GM21423 (cell line): ENCODE measurements at regions not wholly inside any gene's neighbourhood (a gene's known extent, or its start where the extent isn't known, plus 50 kb on each side); places are given as distances from the start of the nearest gene placed in this dataset.

Experiments used
- ATAC-seq: cut with Tn5 transposase; IDR thresholded peaks from one replicate; pipeline ENCODE4 v1.9.1; 2021; ENCODE audit warnings: mild to moderate bottlenecking, moderate library complexity; ENCODE audit not compliant: unreplicated experiment

GRCh38 chr5:171600741-171601265, 181.4 kb downstream of the FGF18 start:
- ATAC-seq, result no peak

GRCh38 chr5:171601266-171601881, 181.9 kb downstream of the FGF18 start:
- no peak for ATAC-seq

- no peak for ATAC-seq
Observed at GRCh38 chr5:171603591-171603990, 182.0 kb upstream of the SMIM23 start.

GRCh38 chr5:171604195-171604594, 181.4 kb upstream of the SMIM23 start:
- ATAC-seq, result no peak

- no peak for ATAC-seq
Observed at GRCh38 chr5:171606414-171607024, 179.1 kb upstream of the SMIM23 start.

- ATAC-seq, result no peak
Observed at GRCh38 chr5:171607863-171608262, 177.8 kb upstream of the SMIM23 start.

- ATAC-seq, result no peak
Observed at GRCh38 chr5:171609806-171610452, 175.7 kb upstream of the SMIM23 start.

- ATAC-seq, result no peak
Observed at GRCh38 chr5:171610686-171611085, 174.9 kb upstream of the SMIM23 start.

- ATAC-seq, result no peak
Observed at GRCh38 chr5:171612749-171613148, 172.9 kb upstream of the SMIM23 start.

GRCh38 chr5:171614511-171614910, 171.1 kb upstream of the SMIM23 start:
- ATAC-seq, result no peak

- no peak for ATAC-seq
Observed at GRCh38 chr5:171614971-171615653, 170.5 kb upstream of the SMIM23 start.

GRCh38 chr5:171615705-171616640, 169.6 kb upstream of the SMIM23 start:
- no peak for ATAC-seq

GRCh38 chr5:171617266-171617665, 168.4 kb upstream of the SMIM23 start:
- no peak for ATAC-seq

- ATAC-seq, result no peak
Observed at GRCh38 chr5:171617817-171618591, 167.6 kb upstream of the SMIM23 start.

GRCh38 chr5:171619196-171619595, 166.4 kb upstream of the SMIM23 start:
- no peak for ATAC-seq

GRCh38 chr5:171619744-171620143, 165.9 kb upstream of the SMIM23 start:
- no peak for ATAC-seq

GRCh38 chr5:171622010-171622409, 163.6 kb upstream of the SMIM23 start:
- no peak for ATAC-seq

- no peak for ATAC-seq
Observed at GRCh38 chr5:171623107-171623506, 162.5 kb upstream of the SMIM23 start.

GRCh38 chr5:171623551-171624097, 162.0 kb upstream of the SMIM23 start:
- ATAC-seq, result no peak
